PC-9 (cell line): ENCODE measurements at regions not wholly inside any gene's neighbourhood (a gene's known extent, or its start where the extent isn't known, plus 50 kb on each side); places are given as distances from the start of the nearest gene placed in this dataset.

Experiments
- BruUV-seq: library from RNA; stranded (reverse); fragments of 400-500 nt; replicated peaks from 2 replicates; lab custom pipeline; 2021; lab: Mats Ljungman, UMichigan
- CTCF ChIA-PET: fragments of 300-600 bp; sonication (Branson Sonifier 250); formaldehyde crosslinking; loops from one replicate; lab custom pipeline; 2022; ENCODE audit warnings: antibody characterized with exemption; lab: Charles Lee
- POLR2A ChIA-PET: fragments of 300-600 bp; sonication (Branson Sonifier 250); formaldehyde crosslinking; loops from one replicate; lab custom pipeline; 2022; ENCODE audit warnings: antibody characterized with exemption; ENCODE audit not compliant: unreplicated experiment; lab: Charles Lee
- DNase-seq, 2 experiments: peaks; one replicate each; pipeline versions ENCODE4 v3.0.0 to v3.0.0-alpha.2; 2015 to 2022; ENCODE audit warnings: mixed read lengths in 1 of 2
- H2AFZ ChIP-seq: fragments of 200-600 bp; sonication (generic); 2 replicates; pipeline ENCODE4 v1.8.1; 2017; ENCODE audit warnings: antibody characterized with exemption
- H3F3A ChIP-seq: fragments of 200-600 bp; sonication (generic); 2 replicates; pipeline ENCODE4 v1.8.1; 2017; ENCODE audit warnings: antibody characterized with exemption, mild to moderate bottlenecking, low read depth; ENCODE audit not compliant: insufficient read depth
- H3K27ac ChIP-seq: fragments of 200-600 bp; sonication (generic); 2 replicates; pipeline ENCODE4 v1.6.1; 2016; ENCODE audit warnings: mixed run types
- H3K27me3 ChIP-seq: fragments of 200-600 bp; sonication (generic); 2 replicates; pipeline ENCODE4 v1.6.1; 2016; ENCODE audit warnings: low read depth, mixed run types; ENCODE audit not compliant: insufficient read depth
- H3K36me3 ChIP-seq: fragments of 200-600 bp; sonication (generic); 2 replicates; pipeline ENCODE4 v1.6.1; 2016; ENCODE audit warnings: low read depth, mixed run types
- H3K4me1 ChIP-seq: fragments of 200-600 bp; sonication (generic); replicated peaks from 2 replicates; pipeline ENCODE4 v1.6.1; 2016; ENCODE audit warnings: mixed run types; ENCODE audit not compliant: insufficient read depth
- H3K4me2 ChIP-seq: fragments of 200-600 bp; sonication (generic); 2 replicates; pipeline ENCODE4 v1.6.1; 2017; ENCODE audit warnings: mixed run types
- H3K4me3 ChIP-seq: fragments of 200-600 bp; sonication (generic); 2 replicates; pipeline ENCODE4 v1.6.1; 2016; ENCODE audit warnings: mixed run types
- H3K79me2 ChIP-seq: fragments of 200-600 bp; sonication (generic); 2 replicates; pipeline ENCODE4 v1.6.1; 2017; ENCODE audit warnings: low read depth, mixed run types
- H3K9me2 ChIP-seq: fragments of 200-600 bp; sonication (generic); 2 replicates; pipeline ENCODE4 v1.8.1; 2017; ENCODE audit warnings: mild to moderate bottlenecking; ENCODE audit not compliant: insufficient read depth
- H3K9me3 ChIP-seq: fragments of 200-600 bp; sonication (generic); 2 replicates; pipeline ENCODE4 v1.8.1; 2016; ENCODE audit warnings: low read depth; ENCODE audit not compliant: insufficient read depth
- H4K20me1 ChIP-seq: fragments of 200-600 bp; sonication (generic); 2 replicates; pipeline ENCODE4 v1.8.1; 2017; ENCODE audit not compliant: insufficient read depth
- EZH2 ChIP-seq: fragments of 200-600 bp; sonication (generic); IDR thresholded peaks from 2 replicates; pipeline ENCODE4 v1.8.0; 2017; ENCODE audit warnings: antibody characterized with exemption, low read depth
- intact Hi-C: fragments of 100-400 bp; cut with micrococcal nuclease; formaldehyde crosslinking; loops from one replicate; pipeline ENCODE4 v1.10.0; 2022; ENCODE audit not compliant: unreplicated experiment
- TF ChIP-seq, protein P1 (sequence below): fragments of 200-600 bp; sonication (generic); conservative IDR thresholded peaks from 2 replicates; pipeline ENCODE4 v1.6.1; 2017; ENCODE audit warnings: mixed run types, antibody characterized with exemption, mild to moderate bottlenecking, moderate library complexity

DNA sequence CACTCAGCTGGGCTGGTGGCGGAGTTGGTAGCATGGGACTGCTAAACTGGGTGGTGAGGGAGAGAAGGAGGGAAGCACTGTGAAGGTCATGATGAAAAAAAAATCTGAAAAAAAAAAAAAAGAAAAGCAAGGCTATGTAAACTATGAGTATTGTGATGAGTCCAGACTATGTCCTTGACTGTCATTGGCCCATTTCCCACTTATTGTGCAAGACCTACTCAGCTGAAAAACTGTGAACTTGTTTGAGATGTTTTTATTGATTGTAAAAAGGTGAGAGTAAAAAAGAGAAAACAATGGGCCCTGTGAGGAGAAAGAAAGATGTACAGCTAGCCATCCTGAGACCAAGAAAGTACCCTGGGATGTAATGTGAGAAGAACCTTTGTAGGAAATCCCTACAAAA is 798.4 kb upstream of the TENM4 start:
- Histone ChIP-seq H3F3A (no peaks in the 10 kb centered on the region), H3K27me3 (no peaks in the 10 kb centered on the region), H3K9me2 (no peaks in the 10 kb centered on the region), H4K20me1 (0 out of 2 replicates have a peak, but pooled peaks cover 3% of the 10 kb centered on the region), H3K79me2 (no peaks in the 10 kb centered on the region), H3K4me2 (no peak overlapping the region), H2AFZ (no peak overlapping the region), H3K4me3 (no peak overlapping the region), H3K9me3 (no peaks in the 10 kb centered on the region), H3K27ac (no peak overlapping the region), H3K4me1 (no peaks in the 10 kb centered on the region), H3K36me3 (no peaks in the 10 kb centered on the region)
- POLR2A ChIA-PET = no interaction called here
- no TSS peak for BruUV-seq
- CTCF ChIA-PET = no interaction called here
- no peak for TF ChIP-seq EZH2
- TF ChIP-seq, protein P1, sequence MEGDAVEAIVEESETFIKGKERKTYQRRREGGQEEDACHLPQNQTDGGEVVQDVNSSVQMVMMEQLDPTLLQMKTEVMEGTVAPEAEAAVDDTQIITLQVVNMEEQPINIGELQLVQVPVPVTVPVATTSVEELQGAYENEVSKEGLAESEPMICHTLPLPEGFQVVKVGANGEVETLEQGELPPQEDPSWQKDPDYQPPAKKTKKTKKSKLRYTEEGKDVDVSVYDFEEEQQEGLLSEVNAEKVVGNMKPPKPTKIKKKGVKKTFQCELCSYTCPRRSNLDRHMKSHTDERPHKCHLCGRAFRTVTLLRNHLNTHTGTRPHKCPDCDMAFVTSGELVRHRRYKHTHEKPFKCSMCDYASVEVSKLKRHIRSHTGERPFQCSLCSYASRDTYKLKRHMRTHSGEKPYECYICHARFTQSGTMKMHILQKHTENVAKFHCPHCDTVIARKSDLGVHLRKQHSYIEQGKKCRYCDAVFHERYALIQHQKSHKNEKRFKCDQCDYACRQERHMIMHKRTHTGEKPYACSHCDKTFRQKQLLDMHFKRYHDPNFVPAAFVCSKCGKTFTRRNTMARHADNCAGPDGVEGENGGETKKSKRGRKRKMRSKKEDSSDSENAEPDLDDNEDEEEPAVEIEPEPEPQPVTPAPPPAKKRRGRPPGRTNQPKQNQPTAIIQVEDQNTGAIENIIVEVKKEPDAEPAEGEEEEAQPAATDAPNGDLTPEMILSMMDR = no peak
- DNase-seq = no peak
- intact Hi-C loops = no loop called here

DNA sequence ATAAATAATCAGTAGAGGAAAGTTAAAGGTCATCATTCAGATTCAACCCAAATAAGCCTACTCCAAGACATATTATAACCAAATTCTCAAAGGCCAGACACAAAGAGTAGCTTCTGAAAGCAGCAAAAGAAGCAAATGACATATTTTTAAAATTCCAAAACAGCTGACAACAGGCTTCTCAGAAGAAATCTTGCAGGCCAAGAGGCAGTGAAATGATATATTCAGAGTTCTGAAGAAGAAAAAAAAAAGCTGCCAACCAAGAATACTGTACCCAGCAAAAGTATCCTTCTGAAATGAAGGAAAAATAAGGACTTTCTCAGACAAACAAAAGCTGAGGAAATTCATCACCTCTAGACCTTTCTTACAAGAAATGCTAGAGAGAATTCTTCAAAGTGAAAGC is 787.1 kb upstream of the TENM4 start:
- no TSS peak for BruUV-seq
- no peak for TF ChIP-seq EZH2
- ChIA-PET POLR2A (no interaction called here), CTCF (no interaction called here)
- no peaks in the 10 kb centered on the region for H4K20me1 ChIP-seq
- no peak for DNase-seq
- no peak overlapping the region for H3K4me2 ChIP-seq
- H3F3A ChIP-seq = no peaks in the 10 kb centered on the region
- no peaks in the 10 kb centered on the region for H3K36me3 ChIP-seq
- H3K9me3 ChIP-seq = peaks cover 11% of the 10 kb centered on the region; the same call in 1 of the 2 replicates
- H3K27ac ChIP-seq = no peak overlapping the region
- H3K79me2 ChIP-seq = no peaks in the 10 kb centered on the region
- no peak overlapping the region for H2AFZ ChIP-seq
- H3K27me3 ChIP-seq = no peaks in the 10 kb centered on the region
- no peaks in the 10 kb centered on the region for H3K4me1 ChIP-seq
- intact Hi-C loops = no loop called here
- H3K4me3 ChIP-seq = no peak overlapping the region
- no peaks in the 10 kb centered on the region; the same call in 1 of the 2 replicates for H3K9me2 ChIP-seq

DNA sequence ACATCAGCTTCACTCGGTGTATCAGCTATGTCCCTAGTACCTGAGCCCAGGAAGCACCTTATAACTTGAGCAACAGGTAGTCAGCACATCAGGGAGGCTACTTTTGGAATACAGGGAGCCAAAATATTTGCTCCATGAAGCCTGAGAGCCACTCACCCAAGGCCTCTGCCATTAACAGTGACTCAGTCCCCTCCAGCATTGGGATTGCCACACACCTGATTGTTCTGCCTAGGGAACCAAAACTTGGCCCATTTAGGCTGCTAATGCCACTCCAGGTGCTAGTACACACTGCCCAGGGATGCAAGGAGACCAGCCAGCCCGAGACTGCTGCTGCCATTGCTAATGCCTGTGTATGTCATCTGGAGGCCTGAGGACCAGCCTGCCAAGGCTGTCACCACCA is 773.6 kb upstream of the TENM4 start:
- H3K9me2 ChIP-seq = no peaks in the 10 kb centered on the region; the same call in 1 of the 2 replicates

More for the DNA sequence above, 773.6 kb upstream of the TENM4 start:
- Histone ChIP-seq H4K20me1 (no peaks in the 10 kb centered on the region), H3K4me3 (no peak overlapping the region), H3K27ac (no peak overlapping the region), H2AFZ (no peak overlapping the region), H3K4me2 (no peak overlapping the region), H3K9me3 (no peaks in the 10 kb centered on the region), H3K27me3 (no peaks in the 10 kb centered on the region), H3K4me1 (no peaks in the 10 kb centered on the region), H3K79me2 (no peaks in the 10 kb centered on the region), H3F3A (no peaks in the 10 kb centered on the region), H3K36me3 (no peaks in the 10 kb centered on the region)
- no TSS peak for BruUV-seq
- intact Hi-C loops = no loop called here
- ChIA-PET POLR2A (no interaction called here), CTCF (no interaction called here)
- TF ChIP-seq, protein P1 = no peak
- no peak for TF ChIP-seq EZH2
- no peak for DNase-seq
